PC-9 (cell line): ENCODE measurements at regions not wholly inside any gene's neighbourhood (a gene's known extent, or its start where the extent isn't known, plus 50 kb on each side); places are given as distances from the start of the nearest gene placed in this dataset.
A peak's percentile ranks its signal among the peaks of the same experiment; 100 is the strongest.
"Not testable (repeated sequence)": the region's sequence is repeated elsewhere in the genome, so short reads cannot be mapped to it uniquely, and the experiment has no call there.

Experiments
- BruUV-seq: library from RNA; stranded (reverse); fragments of 400-500 nt; replicated peaks from 2 replicates; lab custom pipeline; 2021; lab: Mats Ljungman, UMichigan
- CTCF ChIA-PET: fragments of 300-600 bp; sonication (Branson Sonifier 250); formaldehyde crosslinking; loops from one replicate; lab custom pipeline; 2022; ENCODE audit warnings: antibody characterized with exemption; lab: Charles Lee
- POLR2A ChIA-PET: fragments of 300-600 bp; sonication (Branson Sonifier 250); formaldehyde crosslinking; loops from one replicate; lab custom pipeline; 2022; ENCODE audit warnings: antibody characterized with exemption; ENCODE audit not compliant: unreplicated experiment; lab: Charles Lee
- DNase-seq, 2 experiments: peaks; one replicate each; pipeline versions ENCODE4 v3.0.0 to v3.0.0-alpha.2; 2015 to 2022; ENCODE audit warnings: mixed read lengths in 1 of 2
- H2AFZ ChIP-seq: fragments of 200-600 bp; sonication (generic); 2 replicates; pipeline ENCODE4 v1.8.1; 2017; ENCODE audit warnings: antibody characterized with exemption
- H3F3A ChIP-seq: fragments of 200-600 bp; sonication (generic); 2 replicates; pipeline ENCODE4 v1.8.1; 2017; ENCODE audit warnings: antibody characterized with exemption, mild to moderate bottlenecking, low read depth; ENCODE audit not compliant: insufficient read depth
- H3K27ac ChIP-seq: fragments of 200-600 bp; sonication (generic); 2 replicates; pipeline ENCODE4 v1.6.1; 2016; ENCODE audit warnings: mixed run types
- H3K27me3 ChIP-seq: fragments of 200-600 bp; sonication (generic); 2 replicates; pipeline ENCODE4 v1.6.1; 2016; ENCODE audit warnings: low read depth, mixed run types; ENCODE audit not compliant: insufficient read depth
- H3K36me3 ChIP-seq: fragments of 200-600 bp; sonication (generic); 2 replicates; pipeline ENCODE4 v1.6.1; 2016; ENCODE audit warnings: low read depth, mixed run types
- H3K4me1 ChIP-seq: fragments of 200-600 bp; sonication (generic); replicated peaks from 2 replicates; pipeline ENCODE4 v1.6.1; 2016; ENCODE audit warnings: mixed run types; ENCODE audit not compliant: insufficient read depth
- H3K4me2 ChIP-seq: fragments of 200-600 bp; sonication (generic); 2 replicates; pipeline ENCODE4 v1.6.1; 2017; ENCODE audit warnings: mixed run types
- H3K4me3 ChIP-seq: fragments of 200-600 bp; sonication (generic); 2 replicates; pipeline ENCODE4 v1.6.1; 2016; ENCODE audit warnings: mixed run types
- H3K79me2 ChIP-seq: fragments of 200-600 bp; sonication (generic); 2 replicates; pipeline ENCODE4 v1.6.1; 2017; ENCODE audit warnings: low read depth, mixed run types
- H3K9me2 ChIP-seq: fragments of 200-600 bp; sonication (generic); 2 replicates; pipeline ENCODE4 v1.8.1; 2017; ENCODE audit warnings: mild to moderate bottlenecking; ENCODE audit not compliant: insufficient read depth
- H3K9me3 ChIP-seq: fragments of 200-600 bp; sonication (generic); 2 replicates; pipeline ENCODE4 v1.8.1; 2016; ENCODE audit warnings: low read depth; ENCODE audit not compliant: insufficient read depth
- H4K20me1 ChIP-seq: fragments of 200-600 bp; sonication (generic); 2 replicates; pipeline ENCODE4 v1.8.1; 2017; ENCODE audit not compliant: insufficient read depth
- EZH2 ChIP-seq: fragments of 200-600 bp; sonication (generic); IDR thresholded peaks from 2 replicates; pipeline ENCODE4 v1.8.0; 2017; ENCODE audit warnings: antibody characterized with exemption, low read depth
- intact Hi-C: fragments of 100-400 bp; cut with micrococcal nuclease; formaldehyde crosslinking; loops from one replicate; pipeline ENCODE4 v1.10.0; 2022; ENCODE audit not compliant: unreplicated experiment
- TF ChIP-seq, protein P1 (sequence below): fragments of 200-600 bp; sonication (generic); conservative IDR thresholded peaks from 2 replicates; pipeline ENCODE4 v1.6.1; 2017; ENCODE audit warnings: mixed run types, antibody characterized with exemption, mild to moderate bottlenecking, moderate library complexity

DNA sequence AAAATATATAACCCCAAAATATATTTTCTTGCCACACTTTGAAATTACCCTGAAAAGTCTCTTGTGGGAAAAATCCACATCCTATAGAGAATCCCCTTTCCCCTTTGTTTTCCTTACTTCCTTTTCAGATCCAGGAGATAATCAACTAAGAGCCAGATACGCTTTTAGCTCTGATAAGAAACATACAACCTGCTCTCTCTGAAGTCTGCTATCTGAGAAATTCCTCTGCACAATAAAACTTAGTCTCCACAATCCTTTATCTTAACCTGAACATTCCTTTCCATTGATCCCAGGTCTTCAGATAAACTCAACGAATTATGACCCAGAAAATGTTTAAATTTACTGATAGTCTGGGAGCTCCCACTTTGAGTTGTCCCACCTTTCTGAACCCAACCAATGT lies 233.4 kb upstream of the SETMAR start:
- H2AFZ ChIP-seq: no peak overlapping the region
- DNase-seq: no peak
- POLR2A ChIA-PET: no interaction called here
- no peak overlapping the region for H3K27ac ChIP-seq
- H3K4me3 ChIP-seq: no peak overlapping the region
- TF ChIP-seq, protein P1, sequence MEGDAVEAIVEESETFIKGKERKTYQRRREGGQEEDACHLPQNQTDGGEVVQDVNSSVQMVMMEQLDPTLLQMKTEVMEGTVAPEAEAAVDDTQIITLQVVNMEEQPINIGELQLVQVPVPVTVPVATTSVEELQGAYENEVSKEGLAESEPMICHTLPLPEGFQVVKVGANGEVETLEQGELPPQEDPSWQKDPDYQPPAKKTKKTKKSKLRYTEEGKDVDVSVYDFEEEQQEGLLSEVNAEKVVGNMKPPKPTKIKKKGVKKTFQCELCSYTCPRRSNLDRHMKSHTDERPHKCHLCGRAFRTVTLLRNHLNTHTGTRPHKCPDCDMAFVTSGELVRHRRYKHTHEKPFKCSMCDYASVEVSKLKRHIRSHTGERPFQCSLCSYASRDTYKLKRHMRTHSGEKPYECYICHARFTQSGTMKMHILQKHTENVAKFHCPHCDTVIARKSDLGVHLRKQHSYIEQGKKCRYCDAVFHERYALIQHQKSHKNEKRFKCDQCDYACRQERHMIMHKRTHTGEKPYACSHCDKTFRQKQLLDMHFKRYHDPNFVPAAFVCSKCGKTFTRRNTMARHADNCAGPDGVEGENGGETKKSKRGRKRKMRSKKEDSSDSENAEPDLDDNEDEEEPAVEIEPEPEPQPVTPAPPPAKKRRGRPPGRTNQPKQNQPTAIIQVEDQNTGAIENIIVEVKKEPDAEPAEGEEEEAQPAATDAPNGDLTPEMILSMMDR: no peak
- H3K4me1 ChIP-seq: no peaks in the 10 kb centered on the region
- H3K9me2 ChIP-seq: no peaks in the 10 kb centered on the region
- no peaks in the 10 kb centered on the region for H3F3A ChIP-seq
- no peaks in the 10 kb centered on the region for H3K9me3 ChIP-seq
- H3K36me3 ChIP-seq: no peaks in the 10 kb centered on the region
- no TSS peak for BruUV-seq
- no peak overlapping the region for H3K4me2 ChIP-seq
- H3K79me2 ChIP-seq: no peaks in the 10 kb centered on the region
- no peaks in the 10 kb centered on the region for H4K20me1 ChIP-seq
- CTCF ChIA-PET: no interaction called here
- intact Hi-C loops: no loop called here
- H3K27me3 ChIP-seq: no peaks in the 10 kb centered on the region

GRCh38 chr3:4071481-4072184 lies 231.5 kb upstream of the SETMAR start:
- H3K27me3 ChIP-seq: no peaks in the 10 kb centered on the region
- no peaks in the 10 kb centered on the region for H3K79me2 ChIP-seq
- H3K27ac ChIP-seq: no peak overlapping the region
- H3K9me2 ChIP-seq: no peaks in the 10 kb centered on the region
- H3K4me1 ChIP-seq: no peaks in the 10 kb centered on the region
- H3K36me3 ChIP-seq: no peaks in the 10 kb centered on the region
- no peaks in the 10 kb centered on the region for H3F3A ChIP-seq
- no peaks in the 10 kb centered on the region for H4K20me1 ChIP-seq
- CTCF ChIA-PET: no interaction called here
- no peaks in the 10 kb centered on the region for H3K9me3 ChIP-seq
- no peak overlapping the region for H3K4me3 ChIP-seq
- intact Hi-C loops: no loop called here
- H2AFZ ChIP-seq: no peak overlapping the region
- no TSS peak for BruUV-seq
- DNase-seq: peak in 1 of 2 experiments; percentile 50
- TF ChIP-seq, protein P1: no peak
- TF ChIP-seq EZH2: no peak
- POLR2A ChIA-PET: no interaction called here
- H3K4me2 ChIP-seq: no peak overlapping the region

DNA sequence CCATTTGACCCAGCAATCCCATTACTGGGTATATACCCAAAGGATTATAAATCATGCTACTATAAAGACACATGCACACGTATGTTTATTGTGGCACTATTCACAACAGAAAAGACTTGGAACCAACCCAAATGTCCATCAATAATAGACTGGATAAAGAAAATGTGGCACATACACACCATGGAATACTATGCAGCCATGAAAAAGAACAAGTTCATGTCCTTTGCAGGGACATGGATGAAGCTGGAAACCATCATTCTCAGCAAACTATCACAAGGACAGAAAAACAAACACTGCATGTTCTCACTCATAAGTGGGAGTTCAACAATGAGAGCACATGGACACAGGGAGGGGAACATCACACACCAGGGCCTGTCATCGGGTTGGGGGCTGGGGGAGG lies 225.9 kb upstream of the SETMAR start:
- H3K9me2 ChIP-seq, H3K36me3 ChIP-seq, BruUV-seq, H3K4me1 ChIP-seq, POLR2A ChIA-PET, H3F3A ChIP-seq, DNase-seq, H3K4me3 ChIP-seq, intact Hi-C loops, H4K20me1 ChIP-seq, H3K79me2 ChIP-seq, H3K4me2 ChIP-seq, H3K27ac ChIP-seq, H2AFZ ChIP-seq, CTCF ChIA-PET, H3K9me3 ChIP-seq, H3K27me3 ChIP-seq: not testable (repeated sequence)

DNA sequence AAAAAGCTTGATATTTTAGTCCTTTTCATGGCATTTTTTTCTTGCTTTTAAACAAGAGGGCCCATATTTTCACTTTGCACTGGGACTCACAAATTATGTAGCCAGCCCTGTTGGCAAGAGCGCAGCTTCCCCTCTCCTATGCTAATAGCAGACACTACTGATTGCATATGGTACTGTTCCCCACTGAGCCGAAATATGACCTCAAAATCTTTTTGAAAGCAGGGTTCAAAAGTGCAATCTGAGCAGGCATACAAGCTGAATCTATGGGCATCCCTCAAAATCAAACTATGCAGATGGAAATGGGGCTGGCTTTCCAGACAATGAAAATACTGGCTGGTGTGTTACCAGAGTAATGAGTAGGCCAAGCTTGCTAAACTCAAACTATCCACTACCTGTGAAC lies 225.2 kb upstream of the SETMAR start:
- no peak overlapping the region for H3K4me2 ChIP-seq
- no peak overlapping the region for H3K4me3 ChIP-seq
- H3K4me1 ChIP-seq: no peaks in the 10 kb centered on the region
- POLR2A ChIA-PET: no interaction called here
- H2AFZ ChIP-seq: no peak overlapping the region
- no peaks in the 10 kb centered on the region for H3K9me3 ChIP-seq
- CTCF ChIA-PET: no interaction called here
- intact Hi-C loops: no loop called here
- DNase-seq: no peak
- no peak overlapping the region for H3K27ac ChIP-seq
- no peaks in the 10 kb centered on the region for H3K79me2 ChIP-seq
- no peaks in the 10 kb centered on the region for H3F3A ChIP-seq
- no peaks in the 10 kb centered on the region for H3K27me3 ChIP-seq
- H3K9me2 ChIP-seq: no peaks in the 10 kb centered on the region
- no peaks in the 10 kb centered on the region for H3K36me3 ChIP-seq
- no TSS peak for BruUV-seq
- no peaks in the 10 kb centered on the region for H4K20me1 ChIP-seq
- TF ChIP-seq EZH2: no peak
- TF ChIP-seq, protein P1: no peak
